ENCODE measurements at regions not wholly inside any gene's neighbourhood (a gene's known extent, or its start where the extent isn't known, plus 50 kb on each side); places are given as distances from the start of the nearest gene placed in this dataset.

- BruUV-seq (replicated peaks): no TSS peak
- ATAC-seq: no peak
These were observed 2890.6 kb downstream of the PCDH9 start for GRCh38 chr13:64339373-64340063.

More at GRCh38 chr13:64339373-64340063, 2890.6 kb downstream of the PCDH9 start:
- no peak overlapping the region for H3K4me3 ChIP-seq (replicated peaks in 1 of 2; ENCODE audit: low read depth in 1 of 2, low read length in 2 of 2)
- H3K36me3 ChIP-seq (ENCODE audit: control insufficient read depth in 1 of 2, insufficient read depth in 2 of 2, low read length in 2 of 2): no peaks in the 10 kb centered on the region
- H3K4me1 ChIP-seq (ENCODE audit: control insufficient read depth in 1 of 2, insufficient read depth in 2 of 2, low read length in 2 of 2): no peaks in the 10 kb centered on the region
- CTCF ChIA-PET: no interaction called here
- DNase-seq (ENCODE audit: low read depth, low spot score): no peak
- H2AFZ ChIP-seq (ENCODE audit: low read depth, low read length, poor library complexity, severe bottlenecking): no peak overlapping the region
- TF ChIP-seq EGR1 (IDR thresholded peaks at IDR 0.05; ENCODE audit: low read depth) (no peak), RAD21 (IDR thresholded peaks at IDR 0.05; ENCODE audit: low read depth) (no peak), ZFX (IDR thresholded peaks at IDR 0.05) (no peak), YY1 (IDR thresholded peaks at IDR 0.05; ENCODE audit: extremely low read depth, insufficient replicate concordance, low read depth, low read length) (no peak), TCF7L2 (IDR thresholded peaks at IDR 0.05; ENCODE audit: borderline replicate concordance, extremely low read depth, insufficient read depth, insufficient read length) (no peak), ATF3 (IDR thresholded peaks at IDR 0.05) (no peak), CTCF (IDR thresholded peaks at IDR 0.05 in 2 of 3, conservative IDR thresholded peaks at IDR 0.05 in 1 of 3; ENCODE audit: borderline replicate concordance in 1 of 3, insufficient read depth in 1 of 3, low read depth in 2 of 3, low read length in 2 of 3) (no peak), MAX (IDR thresholded peaks at IDR 0.05) (no peak), ELF1 (IDR thresholded peaks at IDR 0.05; ENCODE audit: borderline replicate concordance, low read depth) (no peak), POLR2AphosphoS5 (IDR thresholded peaks at IDR 0.05; ENCODE audit: low read depth, low read length) (no peak), REST (IDR thresholded peaks at IDR 0.05; ENCODE audit: low read depth) (no peak), SIN3A (IDR thresholded peaks at IDR 0.05; ENCODE audit: low read depth) (no peak)
- H3K9me3 ChIP-seq (ENCODE audit: control insufficient read depth in 1 of 2, insufficient read depth in 1 of 2, low read depth in 1 of 2, low read length in 2 of 2): peaks cover 0 to 1% of the 10 kb centered on the region in 2 experiments; a peak in 1 of 4 replicates
- intact Hi-C loops (cut with micrococcal nuclease): no loop called here
- no peak overlapping the region for H3K4me2 ChIP-seq (ENCODE audit: low read length)
- H4K20me1 ChIP-seq (ENCODE audit: insufficient read depth): no peaks in the 10 kb centered on the region
- no peaks in the 10 kb centered on the region for H3K79me2 ChIP-seq (ENCODE audit: insufficient read depth, low read length)
- H3K9ac ChIP-seq (ENCODE audit: low read length): no peak overlapping the region
- H3K9me2 ChIP-seq (ENCODE audit: insufficient read depth): no peaks in the 10 kb centered on the region
- H3K27ac ChIP-seq (ENCODE audit: low read depth, low read length): no peak overlapping the region
- POLR2A ChIA-PET: no interaction called here
- RAD21 ChIA-PET (ENCODE audit: low non-redundant PET in 1 of 2, low total read pairs in 2 of 2, uncharacterized antibody in 2 of 2, unreplicated experiment in 2 of 2): no interaction called here
- H3K27me3 ChIP-seq (ENCODE audit: insufficient read depth, low read length): no peaks in the 10 kb centered on the region

Data from HCT116 (cell line).